ENCODE measurements at regions not wholly inside any gene's neighbourhood (a gene's known extent, or its start where the extent isn't known, plus 50 kb on each side); places are given as distances from the start of the nearest gene placed in this dataset.

DNA sequence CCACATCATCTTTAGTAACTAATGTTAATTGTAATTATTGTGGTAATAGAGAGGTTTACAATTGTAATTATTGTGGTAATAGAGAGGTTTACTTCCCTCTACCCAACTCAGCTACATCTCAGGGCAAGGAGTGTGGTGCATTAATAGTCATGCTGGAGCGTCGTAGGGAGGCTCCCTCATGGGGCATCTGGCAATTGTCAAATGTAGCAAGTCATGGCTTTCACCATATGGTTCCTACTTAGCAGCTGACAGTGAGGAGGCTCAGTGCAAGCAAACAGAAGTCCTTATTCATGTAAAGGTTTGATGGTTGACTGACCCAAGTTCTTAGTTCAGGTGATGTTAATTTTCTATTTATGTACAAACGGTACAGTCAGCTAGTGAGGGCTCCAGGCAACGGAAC, 1012.0 kb downstream of the FLRT2 start:
- no peak for DNase-seq

DNA sequence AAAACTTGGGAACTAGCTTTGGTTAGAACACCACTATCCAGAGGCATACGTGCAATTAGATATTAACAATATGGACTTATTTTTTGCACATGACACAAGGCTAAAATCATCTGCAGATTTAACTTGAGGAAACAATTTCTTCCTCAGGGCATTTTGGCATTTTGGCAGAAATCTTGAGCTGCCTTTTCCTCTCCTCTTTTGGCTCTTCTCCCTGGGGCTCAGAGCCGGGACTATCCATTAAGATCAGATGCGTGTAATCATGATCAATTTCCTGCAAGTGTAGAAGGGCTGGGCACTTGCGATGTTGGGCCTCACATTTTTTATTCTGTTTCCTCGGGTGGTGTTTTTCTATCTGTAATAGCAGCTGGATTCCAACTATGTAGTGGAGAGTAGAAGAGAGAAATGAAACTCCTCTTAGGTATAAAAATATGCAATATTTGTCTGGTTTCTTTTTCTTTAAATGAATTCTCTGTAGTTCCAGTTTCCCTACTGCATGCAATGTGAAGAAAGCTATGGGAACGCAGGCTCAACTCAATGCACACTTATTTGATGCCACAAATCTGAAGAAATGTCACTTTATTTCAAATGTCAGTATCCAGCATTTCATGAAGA, 1010.8 kb downstream of the FLRT2 start:
- DNase-seq, result no peak

DNA sequence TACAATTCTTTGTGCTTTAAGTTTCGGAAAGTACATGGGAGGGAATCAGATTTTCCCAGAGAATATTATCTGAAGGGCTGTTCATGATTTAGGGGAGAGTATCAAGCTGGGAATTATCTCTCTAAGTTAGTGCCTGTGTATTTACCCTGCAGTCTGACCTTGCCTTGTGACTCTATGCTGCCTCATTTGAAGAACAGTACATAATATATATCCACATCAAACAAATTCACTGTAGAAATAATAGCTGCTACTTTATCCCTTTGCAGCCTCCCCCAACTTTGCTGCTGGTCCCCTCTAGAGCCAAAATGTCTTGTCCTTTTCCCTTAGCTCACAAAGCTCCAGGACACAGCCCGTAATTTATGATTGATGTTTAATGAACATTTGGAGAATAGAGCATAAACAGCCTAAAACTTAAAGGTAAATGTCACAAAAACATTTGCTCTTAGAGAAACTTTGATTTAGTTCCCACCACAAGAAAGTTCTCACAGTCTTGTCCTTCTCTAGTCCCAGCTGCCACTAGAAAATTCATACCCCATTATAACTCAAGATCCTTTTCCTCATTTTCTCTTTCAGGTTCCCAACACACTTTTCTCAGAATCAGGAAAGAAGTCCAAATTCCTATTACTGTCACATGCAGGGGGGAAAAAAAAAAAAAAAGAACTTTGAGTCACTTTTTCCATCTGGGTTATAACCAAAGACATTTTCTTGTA, 1009.6 kb downstream of the FLRT2 start:
- DNase-seq, result no peak

DNA sequence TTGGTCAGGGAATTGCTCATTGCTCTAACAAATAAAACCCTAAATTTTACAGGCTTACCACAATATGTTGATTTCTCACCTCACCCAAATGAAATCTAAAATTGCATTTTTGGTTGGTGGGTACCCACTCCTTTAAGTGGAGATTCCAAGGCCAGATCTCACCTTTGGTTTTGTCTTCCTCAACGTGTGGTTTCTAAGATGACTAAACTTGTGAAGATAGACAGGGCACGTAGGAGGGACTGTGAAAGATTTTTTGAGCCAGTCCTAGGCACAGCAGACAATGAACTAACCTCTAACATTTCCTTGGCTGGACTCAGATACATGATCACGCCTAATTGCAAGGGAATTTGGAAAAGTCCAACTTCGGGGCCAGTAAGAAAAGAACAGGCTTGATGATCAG, 1003.9 kb downstream of the FLRT2 start:
- no peak for DNase-seq

DNA sequence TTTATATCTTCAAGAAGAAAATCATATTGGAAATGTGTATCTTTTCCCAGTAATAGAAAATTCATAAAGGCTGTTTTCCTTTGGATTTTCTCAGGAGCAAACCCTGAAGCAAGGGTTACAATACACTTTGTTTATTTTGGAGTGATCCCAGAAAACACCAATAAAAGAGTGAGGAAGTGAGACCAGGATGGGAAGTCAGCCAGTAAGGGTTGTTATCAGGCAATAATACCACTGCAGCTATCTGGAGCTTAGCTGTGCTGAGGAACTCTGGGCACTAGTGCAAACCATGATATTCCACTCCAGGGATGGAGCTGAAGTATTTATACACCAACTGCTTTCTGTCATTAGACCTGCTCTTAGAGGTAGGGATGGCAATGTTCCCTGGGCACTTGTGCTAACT, 1002.3 kb downstream of the FLRT2 start:
- DNase-seq, result peak; percentile 24

DNA sequence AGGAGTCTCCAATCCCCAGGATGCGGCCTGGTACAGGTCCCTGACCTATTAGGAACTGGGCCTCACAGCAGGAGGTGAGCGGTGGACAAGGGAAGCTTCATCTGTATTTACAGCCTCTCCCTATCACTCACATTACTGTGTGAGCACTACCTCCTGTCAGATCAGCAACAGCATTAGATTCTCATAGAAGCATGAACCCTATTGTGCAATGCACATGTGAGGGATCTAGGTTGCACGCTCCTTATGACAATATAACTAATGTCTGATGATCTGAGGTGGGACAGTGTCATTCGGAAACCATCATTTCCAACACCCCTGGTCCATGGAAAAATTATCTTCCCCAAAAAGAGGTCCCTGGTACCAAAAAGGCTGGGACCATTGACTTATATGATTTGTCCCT, 1000.5 kb downstream of the FLRT2 start:
- no peak for DNase-seq

DNA sequence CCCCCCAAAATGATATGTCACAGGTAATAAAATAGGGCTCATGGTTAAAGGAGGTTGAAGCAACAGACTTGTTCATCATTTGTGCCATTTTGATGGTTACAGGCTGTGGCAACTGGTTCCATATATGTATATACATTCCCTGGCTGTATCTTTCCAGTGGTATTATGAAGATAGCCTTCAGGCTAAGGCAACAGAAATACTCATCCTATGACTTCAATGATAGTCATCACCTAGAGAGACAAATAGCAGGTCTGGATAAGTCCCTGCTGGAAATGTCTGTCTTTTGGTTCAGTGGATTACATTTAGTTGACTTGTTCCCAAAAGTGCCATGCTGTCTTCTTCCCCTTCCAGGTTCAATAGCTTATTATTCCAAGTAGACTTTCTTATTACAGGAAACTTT, 997.4 kb downstream of the FLRT2 start:
- DNase-seq, result no peak

DNA sequence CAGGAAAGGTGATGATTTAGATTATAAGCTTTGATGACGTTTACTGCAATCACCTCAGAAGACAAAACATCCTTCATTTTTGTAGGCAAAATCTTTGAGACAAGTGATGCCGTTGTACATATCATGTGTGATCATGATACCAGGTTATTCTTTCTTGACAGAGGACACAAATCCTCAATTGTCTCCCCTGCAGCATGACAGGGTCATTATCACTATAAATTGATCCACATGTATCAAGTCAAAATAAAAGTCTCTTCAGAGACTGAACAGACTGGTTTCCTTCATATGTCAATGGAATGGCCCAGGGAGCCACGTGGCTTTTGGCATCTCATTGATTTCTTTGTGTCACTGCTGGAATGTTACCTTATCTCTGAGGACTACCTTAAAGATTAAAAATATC, 995.7 kb downstream of the FLRT2 start:
- no peak for DNase-seq

DNA sequence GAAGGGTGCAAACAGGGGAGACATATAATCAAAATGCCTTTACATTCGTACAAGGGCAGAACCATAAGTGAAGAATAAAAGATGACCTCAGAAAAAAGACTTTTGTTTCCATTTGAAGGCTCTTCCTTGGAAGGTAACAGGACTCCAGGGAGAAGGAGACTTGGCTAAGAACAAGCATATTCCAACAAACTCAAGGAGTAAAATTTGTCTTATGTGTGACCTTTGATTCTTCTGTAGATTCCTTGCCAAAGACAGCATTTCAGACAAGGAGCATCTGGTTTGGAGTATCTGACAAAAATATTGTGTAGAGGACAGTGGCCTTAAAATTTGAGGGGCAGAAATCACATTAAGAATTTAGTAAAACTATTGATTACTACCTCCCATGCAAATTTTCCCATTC, 991.9 kb downstream of the FLRT2 start:
- DNase-seq, result no peak

DNA sequence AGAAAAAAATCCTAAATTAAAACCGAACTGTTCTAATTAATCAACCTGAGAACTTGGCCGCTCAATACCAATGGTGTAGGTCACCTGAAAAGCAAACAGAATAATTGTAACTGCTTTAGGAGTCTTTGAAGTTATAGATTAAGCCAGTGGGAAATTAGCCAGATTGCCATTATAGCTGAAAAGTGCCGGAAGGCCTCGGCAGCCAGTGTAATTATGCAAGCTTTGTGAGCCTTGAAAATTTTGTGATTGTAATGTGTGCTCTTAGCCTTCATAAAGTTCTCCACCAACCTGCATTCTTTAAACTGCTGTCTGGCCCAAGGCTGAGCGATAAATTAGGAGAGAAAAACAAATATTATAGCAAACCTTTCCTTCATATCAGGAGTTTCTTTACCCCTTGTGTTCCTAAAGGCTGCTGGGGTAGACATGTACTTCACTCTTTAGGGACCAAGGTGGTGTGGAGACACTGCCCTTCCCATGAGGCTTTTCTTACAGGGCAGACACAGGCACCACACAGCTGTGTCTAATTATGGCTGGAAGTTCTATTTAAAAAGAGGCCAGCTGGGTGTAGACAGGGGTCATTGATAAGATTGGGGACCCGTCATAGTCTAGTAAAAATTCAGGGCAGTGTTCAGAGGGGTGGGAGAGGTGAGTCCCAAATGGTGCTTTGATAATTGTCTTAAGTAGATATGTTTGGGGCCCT, 991.2 kb downstream of the FLRT2 start:
- no peak for DNase-seq

DNA sequence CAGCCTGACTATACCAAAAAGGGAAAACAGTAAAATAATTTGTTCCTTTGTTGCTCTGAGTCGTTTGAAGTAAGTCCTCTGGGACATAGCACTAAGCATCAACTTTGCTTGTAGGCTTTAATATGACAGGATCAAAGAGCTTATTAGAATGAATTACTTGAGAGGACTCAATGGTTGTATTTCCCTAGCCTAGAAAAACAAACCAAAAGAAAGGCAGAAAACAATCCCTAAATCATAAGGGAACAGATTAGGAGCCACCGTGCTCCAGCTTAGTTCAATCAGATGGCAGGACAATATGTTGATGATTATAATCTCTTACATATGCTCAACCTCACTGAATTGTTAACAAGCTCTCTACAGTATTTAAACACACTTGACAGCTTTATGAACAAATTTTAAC, 988.4 kb downstream of the FLRT2 start:
- DNase-seq, result no peak

DNA sequence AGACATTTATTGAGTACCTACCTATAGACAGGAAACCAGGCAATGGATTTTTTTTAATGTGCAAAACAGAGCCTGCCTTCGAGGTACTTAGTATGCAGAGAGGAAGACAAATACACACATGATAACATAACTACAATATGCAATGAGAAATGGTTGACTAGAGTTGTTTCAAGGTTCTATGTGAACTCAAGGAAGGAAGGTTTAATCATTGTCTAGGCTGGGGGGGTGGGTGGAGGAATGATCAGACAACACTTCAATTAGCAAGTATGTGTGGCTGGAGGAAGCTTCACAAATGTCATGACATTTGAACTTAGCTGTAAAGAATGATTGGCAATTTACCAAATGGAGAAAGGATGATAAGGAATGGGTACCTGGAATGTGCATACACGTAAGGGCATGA, 985.3 kb downstream of the FLRT2 start:
- DNase-seq, result no peak

DNA sequence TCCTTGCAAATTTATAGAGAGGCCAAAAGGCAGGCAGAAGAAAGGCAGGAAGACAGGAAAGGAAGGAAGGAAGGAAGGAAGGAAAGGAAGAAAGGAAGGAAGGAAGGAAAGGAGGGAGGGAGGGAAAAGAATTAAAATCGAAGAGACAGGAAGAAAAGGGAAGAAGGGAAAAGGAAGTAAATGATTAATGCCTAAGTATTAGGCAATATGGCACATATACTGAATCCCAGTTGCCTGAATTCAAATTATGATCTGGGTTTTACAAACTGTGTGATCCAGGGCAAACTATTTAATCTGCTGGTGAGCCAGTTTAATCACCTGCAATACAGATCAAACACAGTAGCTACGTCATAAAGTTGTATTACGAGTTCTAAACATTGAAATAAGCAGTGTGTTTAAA, 983.6 kb downstream of the FLRT2 start:
- DNase-seq, result no peak

DNA sequence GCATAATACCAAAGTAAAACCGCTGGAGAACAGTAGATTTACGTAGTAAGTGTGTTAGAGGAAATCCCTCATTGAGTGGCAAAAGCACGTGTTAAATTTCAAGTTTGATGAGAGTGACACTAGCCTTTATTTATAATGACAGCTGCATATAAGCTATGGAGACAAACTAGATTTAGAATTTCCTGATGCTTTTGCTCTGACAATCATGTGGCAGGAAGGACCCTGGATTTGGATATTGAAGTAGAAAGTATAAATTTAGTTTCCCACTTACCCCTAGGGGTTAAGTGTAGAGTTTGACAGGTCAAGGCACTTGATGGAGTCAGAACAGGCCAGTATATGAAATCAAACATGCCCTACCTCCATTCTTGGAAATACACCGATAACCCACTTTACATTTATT, 983.1 kb downstream of the FLRT2 start:
- no peak for DNase-seq

DNA sequence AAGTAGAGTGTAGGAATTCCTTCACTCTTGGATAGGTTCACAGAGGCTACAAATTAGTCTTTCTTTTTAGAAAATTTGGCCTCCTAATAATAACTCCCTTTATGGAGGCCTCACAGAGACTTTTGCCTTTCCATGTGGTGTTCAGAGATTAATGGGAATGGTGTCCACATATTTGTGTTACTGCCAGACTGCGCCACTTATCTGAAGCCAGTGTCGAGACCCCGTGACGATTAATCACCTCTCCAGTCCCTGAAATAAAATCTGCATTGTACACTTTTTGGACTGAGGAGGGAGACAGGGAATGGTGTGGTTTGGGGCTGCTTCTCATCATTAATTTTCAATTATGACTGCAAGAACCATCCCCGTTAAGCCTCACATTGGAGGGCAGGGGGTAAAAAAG, 980.5 kb downstream of the FLRT2 start:
- no peak for DNase-seq

DNA sequence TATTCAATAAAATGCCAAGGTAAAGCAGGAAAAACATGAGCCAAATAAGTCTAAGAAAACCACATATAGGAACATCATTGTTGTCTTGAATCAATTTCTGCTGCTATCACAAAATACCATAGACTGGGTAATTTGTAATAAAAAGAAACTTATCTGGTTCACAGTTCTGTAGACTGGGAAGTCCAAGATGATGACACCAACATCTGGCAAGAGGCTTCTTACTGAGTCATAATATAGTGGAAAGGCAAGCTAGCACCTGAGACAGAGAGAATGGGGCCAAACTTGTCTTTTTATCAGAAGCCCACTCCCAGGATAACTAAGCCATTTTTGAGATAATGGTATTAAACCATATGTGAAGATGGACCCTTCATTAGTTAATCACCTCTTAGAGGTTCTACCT, 975.9 kb downstream of the FLRT2 start:
- no peak for DNase-seq

DNA sequence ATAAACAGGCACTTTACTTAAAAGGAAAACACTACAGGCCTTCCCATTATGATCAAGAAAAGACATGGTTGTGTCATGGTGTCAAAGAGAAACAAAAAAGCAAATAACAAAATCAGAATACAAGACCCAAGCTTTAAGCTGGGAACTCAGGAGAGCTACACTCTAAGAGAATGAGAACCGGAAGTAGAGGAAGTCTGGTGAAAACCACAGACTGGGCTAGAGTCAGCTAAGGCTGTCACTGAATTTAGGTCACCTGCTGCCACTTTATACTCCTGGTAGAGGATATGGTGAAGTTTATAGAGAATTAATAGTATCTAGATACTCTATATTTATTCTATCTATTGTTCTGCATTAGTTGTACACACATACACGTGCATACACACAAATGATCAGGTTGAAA, 971.7 kb downstream of the FLRT2 start:
- no peak for DNase-seq

DNA sequence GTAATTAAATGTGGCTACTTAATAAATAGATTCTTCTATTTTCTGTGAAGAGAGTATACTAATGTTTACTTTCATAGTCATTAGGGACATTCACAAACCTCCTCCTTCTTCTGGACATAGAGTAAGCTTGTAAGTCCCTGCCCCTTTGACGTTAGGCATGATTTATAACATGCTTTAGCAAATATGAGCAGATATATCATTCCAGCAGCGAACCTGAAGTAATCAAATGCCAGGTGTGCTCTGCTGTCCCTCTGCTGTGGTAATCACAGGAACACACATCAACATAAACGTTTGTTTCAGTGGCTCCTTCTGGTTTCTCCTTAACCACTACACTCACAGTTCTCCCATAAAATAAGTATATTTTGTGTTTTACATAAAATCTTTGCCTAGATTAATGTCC, 961.8 kb downstream of the FLRT2 start:
- peak; percentile 35 for DNase-seq

DNA sequence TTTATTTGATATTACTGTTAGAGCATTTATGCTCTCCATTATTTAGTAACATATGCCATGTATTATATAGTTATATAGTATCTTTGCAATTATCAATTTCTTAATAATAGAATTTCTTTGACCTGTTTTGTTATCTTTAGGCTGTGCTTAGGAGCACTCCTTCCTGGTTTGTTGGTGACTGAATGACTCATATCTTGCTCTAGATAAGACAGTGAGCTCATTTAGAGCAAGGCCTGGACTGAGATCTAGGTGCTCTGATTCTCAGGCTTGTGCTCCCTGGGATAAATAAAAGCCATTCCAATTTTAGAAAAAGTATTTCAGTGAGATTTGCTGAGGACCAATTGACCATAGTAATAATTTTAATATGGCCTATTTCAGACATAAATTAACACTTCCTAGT, 951.2 kb downstream of the FLRT2 start:
- no peak for DNase-seq

DNA sequence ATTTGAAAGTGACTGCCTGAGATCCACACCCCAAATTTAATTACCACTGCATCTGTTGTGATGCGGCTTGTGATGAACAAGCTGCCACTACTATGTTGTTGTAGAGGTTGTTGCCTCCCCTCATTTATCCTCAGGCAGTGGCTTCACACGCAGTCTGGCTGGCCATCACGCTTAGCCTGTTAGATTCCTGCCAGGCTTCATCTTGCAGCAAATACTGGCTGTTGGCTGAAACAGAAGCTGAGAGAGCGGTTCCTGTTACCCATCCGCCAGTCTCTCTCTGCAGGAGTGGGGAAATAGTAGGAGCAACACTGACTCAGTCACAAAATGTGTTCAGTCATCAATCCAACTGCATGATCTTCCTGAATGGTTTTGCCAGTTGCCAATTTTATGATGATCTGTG, 934.4 kb downstream of the FLRT2 start:
- no peak for DNase-seq

DNA sequence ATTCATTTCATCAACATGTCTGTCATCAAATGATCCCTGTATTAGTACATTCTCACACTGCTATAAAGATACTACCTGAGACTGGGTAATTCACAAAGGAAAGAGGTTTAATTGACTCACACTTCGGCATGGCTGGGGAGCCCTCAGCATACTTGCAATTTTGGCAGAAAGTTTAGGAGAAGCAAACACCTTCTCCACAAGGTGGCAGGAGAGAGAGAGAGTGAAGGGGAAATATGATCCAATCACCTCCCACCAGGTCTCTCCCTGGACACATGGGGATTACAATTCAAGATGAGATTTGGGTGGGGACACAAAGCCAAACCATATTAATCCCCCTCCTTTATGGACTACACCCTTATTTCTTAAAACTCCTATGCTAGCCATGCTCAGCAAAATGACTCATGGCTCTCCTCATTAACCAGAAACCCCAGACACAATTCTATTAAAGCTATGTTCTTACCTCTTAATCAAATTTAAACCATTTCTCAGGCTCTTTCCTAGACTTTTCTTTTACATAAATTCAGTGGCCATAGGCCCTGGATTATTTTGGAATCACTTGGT, 932.3 kb downstream of the FLRT2 start:
- DNase-seq, result no peak

DNA sequence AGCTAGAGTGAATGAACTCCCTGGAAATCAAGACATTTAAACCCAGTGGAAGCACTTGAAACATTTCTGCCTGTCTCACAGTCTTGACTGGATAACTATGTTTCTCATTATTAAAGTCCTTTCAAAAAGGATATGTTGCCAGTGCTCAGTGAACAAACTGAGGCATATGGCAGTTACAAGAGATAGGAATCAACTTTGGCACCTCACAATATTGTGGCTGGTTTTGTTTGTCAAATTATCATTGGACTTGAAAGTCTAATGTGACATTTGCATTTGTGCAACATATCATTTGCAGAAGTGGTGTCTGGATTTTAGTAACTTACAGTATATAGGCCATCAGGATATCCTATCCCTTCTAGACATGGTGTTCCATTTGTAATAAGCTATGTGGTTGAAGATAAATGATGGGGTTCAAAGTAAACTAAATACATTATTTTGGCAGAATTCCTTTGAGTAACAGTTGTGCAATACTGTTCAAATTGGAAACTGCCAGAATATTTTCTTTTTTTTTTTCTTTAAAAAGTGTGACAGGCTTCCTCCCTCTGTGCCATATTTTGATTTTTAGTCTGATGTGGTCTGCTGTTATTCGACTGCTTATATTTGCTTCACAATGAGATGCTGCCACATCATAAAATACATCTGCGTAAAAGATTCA, 927.7 kb downstream of the FLRT2 start:
- DNase-seq, result no peak

DNA sequence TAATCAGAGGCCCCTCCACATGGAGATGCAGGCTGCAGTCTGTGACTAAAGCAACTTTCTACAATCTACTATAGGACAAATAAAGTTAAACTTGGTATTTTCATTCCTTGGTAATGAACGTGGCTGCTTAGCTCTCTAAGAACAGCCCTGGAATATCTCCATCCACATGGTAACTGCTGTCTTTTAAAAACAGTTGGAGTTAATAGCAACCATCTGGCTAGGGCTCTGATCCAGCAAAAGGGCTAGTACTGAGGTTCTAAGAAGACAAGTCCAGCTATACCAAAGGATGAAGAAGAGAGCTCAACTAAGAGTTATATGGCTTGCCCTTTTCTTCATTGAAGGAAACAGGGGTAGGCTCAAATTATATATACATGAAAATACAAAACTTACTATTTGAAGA, 920.1 kb downstream of the FLRT2 start:
- DNase-seq, result no peak

DNA sequence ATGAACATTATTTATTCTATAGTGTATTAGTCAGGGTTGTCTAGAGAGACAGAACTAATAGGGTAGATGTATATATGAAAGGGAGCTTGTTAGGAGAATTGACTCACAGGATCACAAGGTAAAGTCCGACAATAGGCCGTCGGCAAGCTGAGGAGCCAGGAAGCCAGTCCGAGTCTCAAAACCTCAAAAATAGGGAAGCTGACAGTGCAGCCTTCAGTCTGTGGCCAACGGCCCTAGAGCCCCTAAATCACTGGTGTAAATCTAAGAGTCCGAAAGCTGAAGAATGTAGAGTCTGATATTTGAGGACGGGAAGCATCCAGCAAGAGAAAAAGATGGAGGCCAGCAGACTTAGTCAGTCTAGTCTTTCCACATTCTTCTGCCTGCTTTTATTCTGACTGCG, 912.2 kb downstream of the FLRT2 start:
- no peak for DNase-seq

Data from NCI-H774 (cell line).